GM18517 (cell line): ENCODE measurements at regions not wholly inside any gene's neighbourhood (a gene's known extent, or its start where the extent isn't known, plus 50 kb on each side); places are given as distances from the start of the nearest gene placed in this dataset.
"Not testable (repeated sequence)": the region's sequence is repeated elsewhere in the genome, so short reads cannot be mapped to it uniquely, and the experiment has no call there.

Experiments
- ATAC-seq: cut with Tn5 transposase; IDR thresholded peaks from one replicate; pipeline ENCODE4 v1.9.1; 2021; ENCODE audit warnings: mild to moderate bottlenecking, moderate library complexity; ENCODE audit not compliant: unreplicated experiment

- ATAC-seq = no peak
These were observed 163.5 kb downstream of the MC4R start for GRCh38 chr18:60209042-60209441.

GRCh38 chr18:60202708-60203107, 169.9 kb downstream of the MC4R start:
- ATAC-seq = no peak

GRCh38 chr18:60200558-60200957, 172.0 kb downstream of the MC4R start:
- ATAC-seq = no peak

GRCh38 chr18:60199505-60199904, 173.1 kb downstream of the MC4R start:
- no peak for ATAC-seq

- ATAC-seq = no peak
These were observed 174.7 kb downstream of the MC4R start for GRCh38 chr18:60197671-60198462.

GRCh38 chr18:60196836-60197606, 175.6 kb downstream of the MC4R start:
- ATAC-seq = no peak

GRCh38 chr18:60193780-60194179, 178.8 kb downstream of the MC4R start:
- no peak for ATAC-seq

GRCh38 chr18:60191926-60192325, 180.6 kb downstream of the MC4R start:
- ATAC-seq = no peak

GRCh38 chr18:60189856-60190255, 182.7 kb downstream of the MC4R start:
- no peak for ATAC-seq

GRCh38 chr18:60188958-60189357, 183.6 kb downstream of the MC4R start:
- no peak for ATAC-seq

- ATAC-seq = no peak
These were observed 190.4 kb downstream of the MC4R start for GRCh38 chr18:60182223-60182622.

GRCh38 chr18:60180671-60181070, 191.9 kb downstream of the MC4R start:
- ATAC-seq = no peak

GRCh38 chr18:60178224-60178623, 194.4 kb downstream of the MC4R start:
- not testable (repeated sequence) for ATAC-seq

GRCh38 chr18:60176259-60176658, 196.3 kb downstream of the MC4R start:
- no peak for ATAC-seq

- ATAC-seq = no peak
These were observed 197.7 kb downstream of the MC4R start for GRCh38 chr18:60174832-60175231.

- no peak for ATAC-seq
These were observed 200.5 kb downstream of the MC4R start for GRCh38 chr18:60172030-60172429.

- peak; percentile 70 for ATAC-seq
These were observed 209.0 kb downstream of the MC4R start for GRCh38 chr18:60163622-60164021.

GRCh38 chr18:60162388-60162787, 210.2 kb downstream of the MC4R start:
- ATAC-seq = no peak

GRCh38 chr18:60157810-60158209, 214.8 kb downstream of the MC4R start:
- no peak for ATAC-seq

GRCh38 chr18:60153376-60153775, 219.2 kb downstream of the MC4R start:
- ATAC-seq = no peak

GRCh38 chr18:60149316-60149715, 223.3 kb downstream of the MC4R start:
- ATAC-seq = no peak

GRCh38 chr18:60147323-60147722, 225.3 kb downstream of the MC4R start:
- peak; percentile 39 for ATAC-seq
